ENCODE measurements at regions not wholly inside any gene's neighbourhood (a gene's known extent, or its start where the extent isn't known, plus 50 kb on each side); places are given as distances from the start of the nearest gene placed in this dataset.
"Not testable (repeated sequence)": the region's sequence is repeated elsewhere in the genome, so short reads cannot be mapped to it uniquely, and the experiment has no call there.

GRCh38 chr5:10894445-10895054, 133.5 kb upstream of the DAP start:
- TF ChIP-seq JUND (IDR thresholded peaks at IDR 0.05; ENCODE audit: low read depth): no peak
- no peak for DNase-seq (ENCODE audit: low read depth in 1 of 2, low spot score in 1 of 2)
- in situ Hi-C loops (cut with HindIII; ENCODE audit: low pct_unique_long_range_greater_than_20kb, low sequenced_read_pairs): no loop called here

- in situ Hi-C loops (cut with HindIII; ENCODE audit: low pct_unique_long_range_greater_than_20kb, low sequenced_read_pairs): no loop called here
- no peak for TF ChIP-seq JUND (IDR thresholded peaks at IDR 0.05; ENCODE audit: low read depth)
- DNase-seq (ENCODE audit: low read depth in 1 of 2, low spot score in 1 of 2): no peak
Observed at GRCh38 chr5:10892911-10893215, 131.8 kb upstream of the DAP start.

- TF ChIP-seq JUND (IDR thresholded peaks at IDR 0.05; ENCODE audit: low read depth): no peak
- DNase-seq (ENCODE audit: low read depth in 1 of 2, low spot score in 1 of 2): no peak
- in situ Hi-C loops (cut with HindIII; ENCODE audit: low pct_unique_long_range_greater_than_20kb, low sequenced_read_pairs): no loop called here
Observed at GRCh38 chr5:10892147-10892910, 131.3 kb upstream of the DAP start.

- in situ Hi-C loops (cut with HindIII; ENCODE audit: low pct_unique_long_range_greater_than_20kb, low sequenced_read_pairs): no loop called here
- DNase-seq (ENCODE audit: low read depth in 1 of 2, low spot score in 1 of 2): no peak
- no peak for TF ChIP-seq JUND (IDR thresholded peaks at IDR 0.05; ENCODE audit: low read depth)
Observed at GRCh38 chr5:10891193-10891592, 130.2 kb upstream of the DAP start.

GRCh38 chr5:10886497-10886896, 125.5 kb upstream of the DAP start:
- in situ Hi-C loops (cut with HindIII; ENCODE audit: low pct_unique_long_range_greater_than_20kb, low sequenced_read_pairs): no loop called here
- DNase-seq (ENCODE audit: low read depth in 1 of 2, low spot score in 1 of 2): no peak
- no peak for TF ChIP-seq JUND (IDR thresholded peaks at IDR 0.05; ENCODE audit: low read depth)

- no peak for TF ChIP-seq JUND (IDR thresholded peaks at IDR 0.05; ENCODE audit: low read depth)
- in situ Hi-C loops (cut with HindIII; ENCODE audit: low pct_unique_long_range_greater_than_20kb, low sequenced_read_pairs): no loop called here
- DNase-seq (ENCODE audit: low read depth in 1 of 2, low spot score in 1 of 2): no peak
Observed at GRCh38 chr5:10885026-10885425, 124.0 kb upstream of the DAP start.

DNA sequence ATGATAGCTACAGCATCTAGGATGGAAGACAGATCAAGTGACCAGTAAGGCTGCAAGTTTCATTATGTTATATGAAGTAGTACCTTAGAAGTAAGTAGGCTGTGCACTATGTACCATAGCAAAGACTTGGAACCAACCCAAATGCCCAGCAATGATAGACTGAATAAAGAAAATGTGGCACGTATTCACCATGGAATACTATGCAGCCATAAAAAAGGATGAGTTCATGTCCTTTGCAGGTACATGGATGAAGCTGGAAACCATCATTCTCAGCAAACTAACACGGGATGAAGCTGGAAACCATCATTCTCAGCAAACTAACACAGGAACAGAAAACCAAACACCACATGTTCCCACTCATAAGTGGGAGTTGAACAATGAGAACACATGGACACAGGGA, 122.9 kb upstream of the DAP start:
- in situ Hi-C loops (cut with HindIII; ENCODE audit: low pct_unique_long_range_greater_than_20kb, low sequenced_read_pairs): not testable (repeated sequence)

DNA sequence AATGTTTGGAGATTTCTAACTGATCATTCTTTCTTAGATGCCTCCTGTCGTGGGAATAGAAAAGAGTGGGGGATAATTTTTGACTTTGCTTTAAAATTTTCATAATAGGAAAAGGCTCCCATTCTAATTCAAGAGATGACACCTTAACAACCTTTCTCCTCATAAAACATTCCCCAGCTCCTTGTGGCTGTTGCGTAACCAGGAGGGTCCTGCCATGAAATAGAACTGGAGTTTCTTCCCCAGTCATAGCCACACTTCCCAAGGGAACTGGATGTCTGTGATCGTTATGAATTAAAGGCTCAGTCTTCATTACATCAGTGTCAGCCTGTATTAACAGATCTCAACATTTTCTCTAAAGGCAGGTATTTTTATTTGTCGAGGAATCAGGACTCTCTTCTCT, 119.9 kb upstream of the DAP start:
- DNase-seq (ENCODE audit: low read depth in 1 of 2, low spot score in 1 of 2): no peak
- in situ Hi-C loops (cut with HindIII; ENCODE audit: low pct_unique_long_range_greater_than_20kb, low sequenced_read_pairs): no loop called here
- TF ChIP-seq JUND (IDR thresholded peaks at IDR 0.05; ENCODE audit: low read depth): no peak

More for the DNA sequence above, 122.9 kb upstream of the DAP start:
- not testable (repeated sequence) for DNase-seq (ENCODE audit: low read depth in 1 of 2, low spot score in 1 of 2)

DNA sequence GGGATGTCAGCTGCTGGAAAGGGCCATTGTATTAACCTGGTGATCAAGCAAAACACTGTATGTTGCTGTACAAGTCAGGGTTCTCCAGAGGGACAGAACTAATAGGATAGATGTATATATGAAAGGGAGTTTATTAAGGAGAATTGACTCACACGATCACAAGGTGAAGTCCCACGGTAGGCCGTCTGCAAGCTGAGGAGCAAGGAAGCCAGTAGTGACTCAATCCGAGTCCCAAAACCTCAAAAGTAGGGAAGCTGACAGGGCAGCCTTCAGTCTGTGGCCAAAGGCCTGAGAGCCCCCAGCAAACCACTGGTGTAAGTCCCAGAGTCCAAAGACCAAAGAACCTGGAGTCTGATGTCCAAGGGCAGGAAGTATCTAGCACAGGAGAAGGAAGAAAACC, 116.0 kb upstream of the DAP start:
- in situ Hi-C loops (cut with HindIII; ENCODE audit: low pct_unique_long_range_greater_than_20kb, low sequenced_read_pairs); DNase-seq (ENCODE audit: low read depth in 1 of 2, low spot score in 1 of 2): not testable (repeated sequence)

GRCh38 chr5:10876006-10876744, 115.1 kb upstream of the DAP start:
- in situ Hi-C loops (cut with HindIII; ENCODE audit: low pct_unique_long_range_greater_than_20kb, low sequenced_read_pairs): no loop called here
- TF ChIP-seq JUND (IDR thresholded peaks at IDR 0.05; ENCODE audit: low read depth): no peak
- DNase-seq (ENCODE audit: low read depth in 1 of 2, low spot score in 1 of 2): no peak

- in situ Hi-C loops (cut with HindIII; ENCODE audit: low pct_unique_long_range_greater_than_20kb, low sequenced_read_pairs): no loop called here
- DNase-seq (ENCODE audit: low read depth in 1 of 2, low spot score in 1 of 2): no peak
Observed at GRCh38 chr5:10875201-10875768, 114.3 kb upstream of the DAP start.

DNA sequence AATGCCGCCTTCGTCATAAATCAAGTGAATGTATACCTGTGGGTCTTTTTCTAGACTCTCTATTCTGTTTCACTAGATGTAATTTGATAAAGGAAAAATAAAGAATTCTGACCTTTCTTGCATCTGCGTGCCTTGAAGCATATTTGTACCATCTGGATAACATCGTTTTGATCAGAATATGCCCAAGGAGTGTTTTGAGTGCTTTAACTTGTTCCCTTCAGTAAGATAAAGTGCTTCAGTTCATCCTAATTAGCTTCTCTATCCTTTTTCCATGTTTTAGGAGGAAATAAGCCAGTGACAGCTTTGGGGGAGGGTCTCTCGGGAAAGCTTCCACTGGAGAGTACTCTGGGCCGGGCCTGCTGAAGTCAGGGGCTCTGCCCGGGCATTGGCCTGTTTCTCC, 113.5 kb upstream of the DAP start:
- in situ Hi-C loops (cut with HindIII; ENCODE audit: low pct_unique_long_range_greater_than_20kb, low sequenced_read_pairs): no loop called here
- no peak for DNase-seq (ENCODE audit: low read depth in 1 of 2, low spot score in 1 of 2)
- no peak for TF ChIP-seq JUND (IDR thresholded peaks at IDR 0.05; ENCODE audit: low read depth)

More at GRCh38 chr5:10875201-10875768, 114.3 kb upstream of the DAP start:
- no peak for TF ChIP-seq JUND (IDR thresholded peaks at IDR 0.05; ENCODE audit: low read depth)

DNA sequence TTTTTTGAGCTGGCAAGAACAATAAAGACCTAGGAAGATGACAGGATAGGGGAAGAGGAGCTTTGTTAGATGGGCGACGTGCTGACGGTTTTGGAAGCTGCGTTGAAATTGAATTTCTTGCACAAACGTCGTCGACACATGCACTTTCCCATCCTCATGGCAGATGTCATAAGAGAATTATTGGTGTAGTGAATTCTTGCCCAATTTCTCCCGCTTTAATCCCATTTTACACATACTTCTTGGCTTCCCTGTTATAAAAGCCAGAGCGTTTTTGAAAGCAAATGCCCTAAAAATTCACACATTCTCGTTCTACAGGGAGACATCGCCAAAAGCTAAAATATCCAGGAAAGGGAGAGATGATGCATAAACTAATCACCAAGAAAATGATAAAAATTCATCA, 109.8 kb upstream of the DAP start:
- in situ Hi-C loops (cut with HindIII; ENCODE audit: low pct_unique_long_range_greater_than_20kb, low sequenced_read_pairs): no loop called here
- TF ChIP-seq JUND (IDR thresholded peaks at IDR 0.05; ENCODE audit: low read depth): no peak
- no peak for DNase-seq (ENCODE audit: low read depth in 1 of 2, low spot score in 1 of 2)

Measured in T47D (cell line).